ENCODE measurements at regions not wholly inside any gene's neighbourhood (a gene's known extent, or its start where the extent isn't known, plus 50 kb on each side); places are given as distances from the start of the nearest gene placed in this dataset.

GRCh38 chr10:120641695-120642094 is 184.7 kb downstream of the PLPP4 start:
- H3K4me1 ChIP-seq (ENCODE audit: control insufficient read depth, extremely low read depth, insufficient read depth, low read length), result no peaks in the 10 kb centered on the region
- TF ChIP-seq CTCF (optimal IDR thresholded peaks at IDR 0.05 in 1 of 3, IDR thresholded peaks at IDR 0.05 in 1 of 3, conservative IDR thresholded peaks at IDR 0.05 in 1 of 3; ENCODE audit: extremely low read depth in 1 of 3, insufficient read depth in 2 of 3, low read length in 3 of 3), result no peak
- no peak for TF ChIP-seq EZH2 (IDR thresholded peaks at IDR 0.05; ENCODE audit: low read length)
- H3K36me3 ChIP-seq (ENCODE audit: control insufficient read depth in 2 of 2, extremely low read depth in 1 of 2, insufficient read depth in 2 of 2, low read length in 2 of 2), result no peaks in the 10 kb centered on the region
- no peak overlapping the region for H3K27ac ChIP-seq (ENCODE audit: control insufficient read depth, insufficient read depth, low read length)
- DNase-seq (ENCODE audit: low read depth, low spot score) (no peak), FAIRE-seq (no peak)
- no peaks in the 10 kb centered on the region for H3K9me3 ChIP-seq (ENCODE audit: control insufficient read depth, low read depth, low read length)
- H3K27me3 ChIP-seq (ENCODE audit: control insufficient read depth, extremely low read depth, insufficient read depth, low read length), result peaks cover 12% of the 10 kb centered on the region
- H4K20me1 ChIP-seq (ENCODE audit: control insufficient read depth, extremely low read depth, insufficient read depth, low read length), result no peaks in the 10 kb centered on the region
- no peaks in the 10 kb centered on the region for H3K9me1 ChIP-seq (ENCODE audit: control insufficient read depth, extremely low read depth, insufficient read depth, low read length)
- no peak overlapping the region for H3K9ac ChIP-seq (ENCODE audit: control insufficient read depth, extremely low read depth, insufficient read depth, low read length)
- H2AFZ ChIP-seq (ENCODE audit: control insufficient read depth, low read length), result no peak overlapping the region
- no peak overlapping the region for H3K4me3 ChIP-seq (ENCODE audit: control insufficient read depth in 2 of 3, extremely low read depth in 1 of 3, insufficient read depth in 2 of 3, low read depth in 1 of 3, low read length in 3 of 3)
- no peaks in the 10 kb centered on the region for H3K79me2 ChIP-seq (ENCODE audit: control insufficient read depth, insufficient read depth, low read length)
- dilution Hi-C loops (cut with MboI; ENCODE audit: extremely low pct_ligation_motif_present, low sequenced_read_pairs), result no loop called here
- H3K4me2 ChIP-seq (ENCODE audit: control insufficient read depth, extremely low read depth, insufficient read depth, low read depth, low read length), result no peak overlapping the region

GRCh38 chr10:120643351-120643750 is 186.3 kb downstream of the PLPP4 start:
- no peaks in the 10 kb centered on the region for H3K4me1 ChIP-seq (ENCODE audit: control insufficient read depth, extremely low read depth, insufficient read depth, low read length)
- dilution Hi-C loops (cut with MboI; ENCODE audit: extremely low pct_ligation_motif_present, low sequenced_read_pairs), result no loop called here
- H3K9ac ChIP-seq (ENCODE audit: control insufficient read depth, extremely low read depth, insufficient read depth, low read length), result no peak overlapping the region

More at GRCh38 chr10:120643351-120643750, 186.3 kb downstream of the PLPP4 start:
- TF ChIP-seq EZH2 (IDR thresholded peaks at IDR 0.05; ENCODE audit: low read length) (no peak), CTCF (optimal IDR thresholded peaks at IDR 0.05 in 1 of 3, IDR thresholded peaks at IDR 0.05 in 1 of 3, conservative IDR thresholded peaks at IDR 0.05 in 1 of 3; ENCODE audit: extremely low read depth in 1 of 3, insufficient read depth in 2 of 3, low read length in 3 of 3) (no peak)
- H3K9me1 ChIP-seq (ENCODE audit: control insufficient read depth, extremely low read depth, insufficient read depth, low read length), result no peaks in the 10 kb centered on the region
- H2AFZ ChIP-seq (ENCODE audit: control insufficient read depth, low read length), result no peak overlapping the region
- H3K79me2 ChIP-seq (ENCODE audit: control insufficient read depth, insufficient read depth, low read length), result no peaks in the 10 kb centered on the region
- H3K4me2 ChIP-seq (ENCODE audit: control insufficient read depth, extremely low read depth, insufficient read depth, low read depth, low read length), result no peak overlapping the region
- DNase-seq (ENCODE audit: low read depth, low spot score) (no peak), FAIRE-seq (no peak)
- H3K27ac ChIP-seq (ENCODE audit: control insufficient read depth, insufficient read depth, low read length), result no peak overlapping the region
- H3K36me3 ChIP-seq (ENCODE audit: control insufficient read depth in 2 of 2, extremely low read depth in 1 of 2, insufficient read depth in 2 of 2, low read length in 2 of 2), result no peaks in the 10 kb centered on the region
- no peak overlapping the region for H3K4me3 ChIP-seq (ENCODE audit: control insufficient read depth in 2 of 3, extremely low read depth in 1 of 3, insufficient read depth in 2 of 3, low read depth in 1 of 3, low read length in 3 of 3)
- H3K27me3 ChIP-seq (ENCODE audit: control insufficient read depth, extremely low read depth, insufficient read depth, low read length), result peaks cover 9% of the 10 kb centered on the region
- no peaks in the 10 kb centered on the region for H3K9me3 ChIP-seq (ENCODE audit: control insufficient read depth, low read depth, low read length)
- no peaks in the 10 kb centered on the region for H4K20me1 ChIP-seq (ENCODE audit: control insufficient read depth, extremely low read depth, insufficient read depth, low read length)
